HG03342 (cell line): ENCODE measurements at regions not wholly inside any gene's neighbourhood (a gene's known extent, or its start where the extent isn't known, plus 50 kb on each side); places are given as distances from the start of the nearest gene placed in this dataset.

Experiments
- ATAC-seq: cut with Tn5 transposase; IDR thresholded peaks from one replicate; pipeline ENCODE4 v1.9.1; 2021; ENCODE audit warnings: mild to moderate bottlenecking, moderate library complexity; ENCODE audit not compliant: unreplicated experiment

GRCh38 chr3:72153477-72154314 is 368.7 kb upstream of the PROK2 start:
- no peak for ATAC-seq

DNA sequence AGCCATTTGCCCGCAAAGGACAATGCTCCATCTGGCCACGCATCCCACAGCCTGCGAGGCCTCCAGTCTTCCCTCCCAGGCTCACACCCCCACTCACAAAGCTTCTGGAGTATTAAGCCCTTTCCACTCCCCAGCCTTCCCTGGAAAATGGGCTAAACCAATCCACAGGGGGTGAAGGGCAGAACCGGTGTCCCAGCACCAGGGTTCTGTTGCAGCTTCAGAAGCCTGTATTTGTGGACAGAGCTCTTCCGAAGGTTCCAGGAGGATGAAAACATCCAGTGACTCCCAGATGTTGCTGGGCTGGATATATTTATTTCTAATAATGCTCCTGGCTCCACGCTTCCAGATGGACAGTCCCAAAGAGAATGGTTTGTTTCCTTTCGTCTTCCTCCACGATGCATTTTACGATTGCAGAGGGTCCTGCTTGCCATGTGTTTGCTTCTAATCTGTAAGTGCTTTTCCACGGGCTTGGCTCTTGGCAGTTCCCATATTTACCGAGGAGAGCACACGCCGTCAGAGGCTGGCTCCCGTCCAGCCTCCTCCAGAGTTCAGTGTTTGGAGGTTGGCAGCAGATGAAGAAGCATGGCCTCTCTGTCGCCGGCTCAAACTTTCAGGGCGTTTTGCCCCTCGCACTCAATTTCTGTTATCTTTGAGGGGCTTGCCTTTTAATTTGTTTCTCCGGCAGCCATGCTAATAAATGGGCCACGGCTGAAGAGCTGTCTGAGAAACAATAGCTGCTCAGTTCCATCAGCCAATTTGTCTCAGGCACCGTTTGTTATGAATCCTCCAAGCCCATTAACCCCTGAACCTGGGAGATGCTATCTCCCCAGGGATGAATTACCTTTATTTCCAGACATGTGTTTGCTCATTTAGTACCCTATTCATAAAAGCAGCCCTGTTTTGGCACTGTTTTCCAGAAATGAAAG is 367.9 kb upstream of the PROK2 start:
- ATAC-seq, result no peak

DNA sequence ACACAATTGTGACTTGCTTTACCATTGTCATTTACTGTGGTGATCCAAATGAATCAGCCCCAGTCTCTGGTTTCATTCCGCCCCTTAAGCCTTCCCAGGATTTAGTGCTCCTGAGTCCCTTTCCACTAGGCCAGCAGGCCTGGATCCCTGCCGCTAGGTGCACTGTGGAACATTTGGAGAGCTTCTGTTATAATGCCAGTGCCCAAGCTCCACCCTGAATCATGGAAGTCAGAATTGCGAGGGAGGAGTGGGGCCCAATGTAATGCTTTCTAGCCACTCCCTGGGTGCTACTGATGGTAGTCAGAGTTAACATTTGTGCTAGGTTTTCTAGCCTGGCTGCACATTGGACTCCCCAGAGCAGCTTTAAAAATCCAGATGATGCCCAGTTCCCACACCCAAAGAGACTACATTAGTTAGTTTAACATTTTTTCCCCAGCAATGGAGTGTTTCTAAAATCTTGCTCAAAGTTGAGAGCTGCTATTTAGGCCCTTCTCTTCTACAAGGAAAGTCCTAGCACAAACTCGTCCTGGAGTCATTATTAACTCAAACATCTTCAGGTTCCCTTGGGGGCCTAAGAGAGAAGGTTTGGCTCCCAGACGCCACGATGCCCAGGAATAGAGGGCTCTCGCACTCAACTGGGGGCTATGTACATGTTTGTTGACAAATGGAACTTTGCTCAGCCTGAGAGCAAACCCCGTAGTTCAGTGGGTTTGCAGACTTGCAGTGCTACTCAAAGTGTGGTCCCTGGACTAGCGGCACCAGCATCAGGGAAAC is 366.7 kb upstream of the PROK2 start:
- no peak for ATAC-seq

- ATAC-seq, result no peak
These were observed 365.9 kb upstream of the PROK2 start for GRCh38 chr3:72150634-72151412.

GRCh38 chr3:72149645-72150300 is 364.8 kb upstream of the PROK2 start:
- ATAC-seq, result no peak

GRCh38 chr3:72147600-72147999 is 362.7 kb upstream of the PROK2 start:
- no peak for ATAC-seq

GRCh38 chr3:72145506-72146380 is 360.8 kb upstream of the PROK2 start:
- ATAC-seq, result no peak

DNA sequence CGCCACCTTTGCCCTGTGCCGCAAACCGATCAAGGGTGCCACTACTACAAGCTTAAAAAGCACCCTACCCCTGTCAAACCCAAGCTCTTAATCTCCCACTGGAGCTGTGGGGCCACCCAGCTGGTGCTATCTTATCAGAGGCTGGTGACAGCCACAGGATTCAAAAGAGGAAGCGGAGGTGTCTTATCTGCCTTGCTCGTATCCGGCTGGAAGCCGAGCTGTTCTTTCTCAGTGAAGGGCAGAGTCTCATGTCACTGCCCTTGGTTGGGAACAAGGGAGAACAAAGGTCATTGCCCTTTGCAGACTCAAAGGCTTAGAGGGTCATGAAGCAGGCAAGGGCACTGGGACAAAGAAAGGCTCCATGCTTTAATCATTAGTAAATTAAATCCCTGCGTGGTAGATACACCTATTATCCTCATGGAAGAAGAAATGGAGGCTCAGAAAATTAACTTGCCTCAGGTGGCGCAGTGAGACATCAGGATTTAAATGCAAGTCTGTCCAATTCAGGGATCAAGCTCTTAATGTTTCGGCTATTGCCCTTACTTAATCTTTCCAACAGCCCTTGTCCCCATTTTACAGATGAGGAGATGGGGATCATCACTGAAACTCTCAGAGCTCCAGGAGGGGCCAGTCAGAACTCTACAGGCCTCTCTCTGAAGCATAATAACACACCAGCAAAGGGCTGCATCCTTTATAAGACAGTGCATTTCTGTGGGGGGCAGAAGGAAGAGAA is 360.0 kb upstream of the PROK2 start:
- ATAC-seq, result no peak

GRCh38 chr3:72143966-72144717 is 359.2 kb upstream of the PROK2 start:
- ATAC-seq, result no peak

GRCh38 chr3:72143322-72143721 is 358.4 kb upstream of the PROK2 start:
- ATAC-seq, result no peak

- no peak for ATAC-seq
These were observed 357.1 kb upstream of the PROK2 start for GRCh38 chr3:72142028-72142427.

GRCh38 chr3:72141264-72141663 is 356.3 kb upstream of the PROK2 start:
- no peak for ATAC-seq

DNA sequence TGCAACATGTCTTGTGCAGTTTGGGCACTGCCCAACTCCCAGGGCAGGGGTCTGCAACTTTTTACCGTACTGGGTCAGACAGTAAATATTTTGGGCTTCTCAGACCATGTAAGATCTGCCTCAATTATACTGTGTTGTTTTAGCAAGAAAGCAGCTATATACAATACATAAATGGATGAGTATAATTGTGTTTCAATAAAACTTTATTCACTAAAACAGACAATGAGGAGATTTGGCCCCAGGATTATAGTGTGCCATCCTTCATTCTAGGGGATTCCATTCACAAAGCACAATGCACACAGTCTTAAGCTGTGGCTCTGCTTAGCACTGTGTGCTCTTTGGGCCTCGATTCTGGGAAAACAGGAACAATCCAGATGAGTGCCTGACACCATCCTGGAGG is 354.4 kb upstream of the PROK2 start:
- ATAC-seq, result no peak

DNA sequence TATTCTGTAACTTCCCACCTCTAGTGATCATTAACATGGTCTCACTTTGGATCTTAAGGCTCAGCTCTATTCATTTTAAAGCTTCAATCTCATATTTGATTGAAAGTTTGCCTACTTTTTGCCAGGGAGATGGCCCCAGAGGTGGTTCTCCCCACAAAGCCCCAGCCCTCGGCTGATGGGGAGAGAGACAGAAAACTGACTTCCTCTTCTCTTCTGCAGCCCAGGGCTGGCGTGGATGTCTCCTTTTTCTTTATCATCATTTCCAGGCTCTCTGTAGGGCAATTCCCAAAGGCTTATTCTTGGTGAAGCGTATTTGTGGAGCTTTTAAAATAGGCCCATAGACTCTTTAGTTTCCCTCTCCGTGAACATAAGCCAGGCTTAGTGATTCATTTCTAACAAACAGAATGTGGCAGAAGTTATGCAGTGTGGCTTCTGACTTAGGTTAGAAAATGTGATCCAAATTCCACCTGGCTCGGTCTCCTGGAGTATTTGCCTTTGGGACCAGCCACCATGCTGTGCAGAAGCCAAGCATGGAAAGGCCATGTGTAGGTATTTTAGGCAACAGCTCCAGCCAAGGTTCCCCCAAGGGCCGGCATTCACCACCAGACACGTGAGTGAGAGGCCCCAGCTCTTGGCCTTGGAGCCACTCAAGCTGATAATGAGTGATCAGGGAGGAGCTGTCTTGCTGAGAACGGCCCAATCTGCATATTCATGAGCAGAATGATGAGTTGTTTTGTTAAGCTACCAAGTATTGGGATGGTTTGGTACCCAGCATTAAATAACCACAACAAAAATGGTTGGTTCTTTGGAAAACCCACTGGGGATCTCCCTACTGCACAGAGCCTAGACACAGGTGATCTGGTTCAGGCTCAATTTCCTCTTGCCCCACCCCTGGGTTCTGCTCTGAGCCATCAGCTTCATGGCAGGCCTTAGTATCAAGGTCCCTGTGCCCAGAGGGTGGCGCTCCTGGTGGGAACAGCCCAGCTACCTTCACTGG is 353.2 kb upstream of the PROK2 start:
- no peak for ATAC-seq

- ATAC-seq, result no peak
These were observed 350.7 kb upstream of the PROK2 start for GRCh38 chr3:72135636-72136035.

DNA sequence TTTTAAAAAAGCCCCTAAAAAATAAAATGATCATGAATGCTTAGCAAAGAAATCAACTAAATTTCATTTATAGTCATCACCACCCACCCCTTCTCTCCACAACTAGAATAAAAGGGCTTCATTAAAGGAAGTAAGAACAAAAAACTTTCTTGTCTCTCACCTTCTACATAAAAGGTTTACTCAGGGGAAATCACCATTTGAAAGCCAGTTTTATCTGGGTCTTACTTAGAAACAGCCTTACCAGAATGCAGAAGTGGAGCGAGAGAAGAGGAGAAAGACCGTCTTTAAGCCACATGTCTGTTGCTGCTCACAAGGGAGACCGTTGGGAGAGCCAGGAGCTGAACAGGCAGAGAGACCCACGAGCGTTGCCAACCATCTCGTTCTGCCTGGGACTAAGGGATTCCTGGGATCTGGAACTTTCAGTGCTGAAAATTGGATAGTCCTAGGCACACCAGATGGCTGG is 350.1 kb upstream of the PROK2 start:
- ATAC-seq, result peak; percentile 54
